ENCODE measurements at regions not wholly inside any gene's neighbourhood (a gene's known extent, or its start where the extent isn't known, plus 50 kb on each side); places are given as distances from the start of the nearest gene placed in this dataset.

DNA sequence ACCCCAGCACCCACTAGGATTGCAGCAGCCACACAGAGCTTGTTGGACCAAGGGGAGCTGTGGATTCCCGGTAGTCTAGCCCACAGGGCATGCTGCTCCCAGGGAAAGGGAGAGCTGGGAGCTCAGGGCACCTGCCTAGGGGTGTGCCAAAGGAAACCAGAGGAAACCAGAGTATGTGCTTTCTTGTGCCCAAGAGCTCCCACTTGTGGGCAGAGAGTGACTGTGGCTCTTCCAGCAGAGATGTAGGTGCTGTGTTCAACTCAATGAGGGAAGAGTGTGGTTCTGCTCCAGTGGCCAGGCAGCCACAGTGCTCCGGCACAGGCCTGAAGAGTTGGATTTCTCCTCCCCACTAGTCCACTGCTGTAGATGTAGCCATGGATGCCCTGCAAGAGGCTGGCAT lies 1050.0 kb upstream of the INTU start:
- no peak for TF ChIP-seq CTCF (IDR thresholded peaks at IDR 0.05 in 4 of 5, conservative IDR thresholded peaks at IDR 0.05 in 1 of 5)
- TF ChIP-seq POLR2A (IDR thresholded peaks at IDR 0.05) = no peak
